Limb (tissue), 2 donors: ENCODE measurements at regions not wholly inside any gene's neighbourhood (a gene's known extent, or its start where the extent isn't known, plus 50 kb on each side); places are given as distances from the start of the nearest gene placed in this dataset.

Experiments
- DNase-seq, 2 donors: peaks; one replicate each; pipeline ENCODE4 v3.0.0-alpha.2; 2016; ENCODE audit errors: extremely low spot score in 2 of 2

- DNase-seq: no peak
Measured at GRCh38 chr3:176734146-176734545, 463.1 kb downstream of the TBL1XR1 start.

GRCh38 chr3:176724394-176724759 is 472.9 kb downstream of the TBL1XR1 start:
- no peak for DNase-seq

- no peak for DNase-seq
Measured at GRCh38 chr3:176723758-176724393, 473.4 kb downstream of the TBL1XR1 start.

- no peak for DNase-seq
Measured at GRCh38 chr3:176714034-176714433, 483.2 kb downstream of the TBL1XR1 start.

- no peak for DNase-seq
Measured at GRCh38 chr3:176712191-176712590, 485.1 kb downstream of the TBL1XR1 start.

- no peak for DNase-seq
Measured at GRCh38 chr3:176699288-176699687, 498.0 kb downstream of the TBL1XR1 start.

- no peak for DNase-seq
Measured at GRCh38 chr3:176697284-176697889, 499.9 kb downstream of the TBL1XR1 start.

GRCh38 chr3:176696816-176697215 is 500.5 kb downstream of the TBL1XR1 start:
- no peak for DNase-seq

GRCh38 chr3:176692966-176693785 is 504.1 kb downstream of the TBL1XR1 start:
- DNase-seq: no peak

- peak; percentile 21 to 37 for DNase-seq
Measured at GRCh38 chr3:176692199-176692965, 504.9 kb downstream of the TBL1XR1 start.

- DNase-seq: no peak
Measured at GRCh38 chr3:176690083-176690869, 507.0 kb downstream of the TBL1XR1 start.

- DNase-seq: no peak
Measured at GRCh38 chr3:176687754-176688153, 509.5 kb downstream of the TBL1XR1 start.

- no peak for DNase-seq
Measured at GRCh38 chr3:176683382-176683781, 513.9 kb downstream of the TBL1XR1 start.

GRCh38 chr3:176663837-176664831 is 533.1 kb downstream of the TBL1XR1 start:
- DNase-seq: peak in 1 of 2 donors; percentile 80

GRCh38 chr3:176663387-176663786 is 533.9 kb downstream of the TBL1XR1 start:
- no peak for DNase-seq

GRCh38 chr3:176661432-176661964 is 535.8 kb downstream of the TBL1XR1 start:
- DNase-seq: no peak

GRCh38 chr3:176655404-176656094 is 541.7 kb downstream of the TBL1XR1 start:
- DNase-seq: no peak

- DNase-seq: no peak
Measured at GRCh38 chr3:176651622-176652021, 545.7 kb downstream of the TBL1XR1 start.

GRCh38 chr3:176650478-176650877 is 546.8 kb downstream of the TBL1XR1 start:
- DNase-seq: no peak
